COR-L47 (cell line): ENCODE measurements at regions not wholly inside any gene's neighbourhood (a gene's known extent, or its start where the extent isn't known, plus 50 kb on each side); places are given as distances from the start of the nearest gene placed in this dataset.
"Not testable (repeated sequence)": the region's sequence is repeated elsewhere in the genome, so short reads cannot be mapped to it uniquely, and the experiment has no call there.

ENCODE experiments used
- DNase-seq: peaks from one replicate; lab custom pipeline; 2025; lab: John Stamatoyannopoulos, UW

DNA sequence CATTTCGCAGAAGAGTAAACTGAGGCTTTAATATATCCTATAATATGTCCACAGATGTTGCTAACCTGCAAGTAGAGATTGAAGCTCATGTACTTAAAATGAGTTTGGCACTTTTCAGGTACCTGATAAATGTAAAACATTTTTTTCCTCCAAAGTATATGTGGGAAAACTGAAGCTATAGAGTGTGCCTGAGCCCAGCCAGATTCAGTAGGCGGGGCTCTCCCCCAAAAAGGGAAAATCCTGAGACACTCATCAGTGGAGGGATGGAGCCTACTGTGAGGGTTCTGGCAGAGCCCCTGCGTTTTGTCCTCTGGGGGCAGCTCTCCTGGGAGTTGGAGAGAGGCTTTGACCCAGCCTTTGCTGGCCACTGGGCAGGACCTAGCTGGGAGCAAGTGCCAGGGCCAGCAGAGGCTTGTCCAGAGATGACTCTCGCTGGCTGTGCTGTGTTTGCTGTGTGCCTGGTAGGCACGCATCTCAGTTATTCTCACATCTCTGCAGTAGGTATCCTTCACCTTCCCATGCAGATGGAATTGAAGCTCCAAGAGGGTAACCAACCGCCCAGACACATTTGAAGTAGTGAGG is 81.1 kb upstream of the SPRY4 start:
- no peak for DNase-seq

DNA sequence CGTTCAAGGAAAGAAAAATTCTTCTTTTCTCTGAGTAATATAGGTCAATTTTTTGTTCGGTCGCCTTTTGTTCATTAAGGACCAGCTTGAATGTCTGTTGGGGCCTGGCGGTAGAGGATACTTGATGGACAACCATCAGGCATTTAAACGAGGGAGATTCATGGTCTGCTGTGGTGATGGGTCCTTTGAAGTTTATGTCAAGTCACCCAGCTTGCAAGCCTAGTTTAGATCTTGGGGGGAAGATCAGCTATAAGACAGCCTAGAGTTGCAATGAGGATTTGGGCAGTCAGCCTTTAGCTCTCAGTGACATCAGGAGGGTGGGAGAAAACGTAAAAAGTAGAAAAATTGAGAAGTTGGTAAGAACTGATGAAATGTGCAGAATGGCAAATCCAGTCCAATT is 80.2 kb upstream of the SPRY4 start:
- DNase-seq: no peak

DNA sequence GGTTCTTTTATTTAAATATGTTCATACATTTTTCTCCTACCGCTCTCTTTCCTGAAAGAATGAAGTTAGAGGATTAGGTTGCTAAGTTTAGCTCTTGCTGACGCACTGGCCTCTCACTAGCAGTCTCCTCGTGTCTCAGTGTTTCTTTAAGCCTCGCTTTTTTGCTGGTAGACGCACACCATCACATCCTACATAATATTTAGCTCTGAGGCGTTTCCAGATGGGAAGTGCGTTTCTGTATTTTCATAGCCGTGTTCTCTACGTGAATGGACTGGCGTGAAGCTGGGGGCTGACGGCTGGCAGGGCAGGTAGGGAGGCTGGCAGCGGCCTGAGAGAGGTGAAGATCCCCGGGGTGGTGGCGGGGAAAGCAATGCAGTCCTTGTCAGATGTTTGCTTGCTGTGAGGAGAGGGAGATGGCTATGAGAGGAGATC is 79.2 kb upstream of the SPRY4 start:
- no peak for DNase-seq

DNA sequence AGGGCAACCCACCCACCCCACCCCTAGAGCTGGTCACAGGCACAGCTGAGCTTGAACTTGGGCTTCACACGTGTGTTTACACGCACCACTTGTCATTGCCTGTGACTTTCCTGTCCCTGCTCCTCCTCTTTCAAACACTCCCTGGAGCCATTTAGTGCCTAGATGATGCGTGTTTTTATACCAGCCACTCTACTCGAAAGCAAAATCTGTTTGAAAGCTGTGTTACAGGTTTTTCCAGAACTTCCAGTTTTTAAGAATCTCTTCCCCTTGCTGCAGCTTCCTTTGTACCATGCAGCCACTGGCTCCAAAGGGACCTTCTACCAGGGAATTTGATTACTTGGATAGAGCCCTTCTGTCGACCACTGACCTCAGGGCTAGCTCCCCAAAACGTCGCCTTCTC is 78.8 kb upstream of the SPRY4 start:
- no peak for DNase-seq

DNA sequence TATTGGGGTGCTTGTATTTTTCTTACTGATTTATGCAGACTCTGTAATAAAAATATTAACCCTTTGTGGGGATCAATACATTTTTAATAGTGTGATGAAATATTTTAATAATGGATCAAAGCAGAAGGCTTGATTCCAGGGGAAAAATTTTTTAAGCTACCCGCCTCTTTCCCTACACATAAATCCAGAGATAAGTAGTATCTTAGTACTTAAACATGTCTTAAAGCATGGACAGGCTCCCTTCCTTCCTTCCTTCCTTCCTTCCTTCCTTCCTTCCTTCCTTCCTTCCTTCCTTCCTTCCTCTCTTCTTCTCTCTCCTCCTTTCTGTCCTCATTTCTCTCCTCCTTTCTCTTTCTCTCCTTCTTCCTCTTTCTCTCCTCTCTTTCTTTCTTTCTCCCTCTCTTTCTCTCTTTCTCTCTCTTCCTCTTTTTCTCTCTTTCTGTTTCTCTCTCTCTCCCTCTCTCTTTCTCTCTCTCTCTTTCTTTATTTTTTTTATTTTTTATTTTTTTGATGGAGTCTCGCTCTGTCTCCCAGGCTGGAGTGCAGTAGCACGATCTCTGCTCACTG is 78.0 kb upstream of the SPRY4 start:
- DNase-seq: no peak

DNA sequence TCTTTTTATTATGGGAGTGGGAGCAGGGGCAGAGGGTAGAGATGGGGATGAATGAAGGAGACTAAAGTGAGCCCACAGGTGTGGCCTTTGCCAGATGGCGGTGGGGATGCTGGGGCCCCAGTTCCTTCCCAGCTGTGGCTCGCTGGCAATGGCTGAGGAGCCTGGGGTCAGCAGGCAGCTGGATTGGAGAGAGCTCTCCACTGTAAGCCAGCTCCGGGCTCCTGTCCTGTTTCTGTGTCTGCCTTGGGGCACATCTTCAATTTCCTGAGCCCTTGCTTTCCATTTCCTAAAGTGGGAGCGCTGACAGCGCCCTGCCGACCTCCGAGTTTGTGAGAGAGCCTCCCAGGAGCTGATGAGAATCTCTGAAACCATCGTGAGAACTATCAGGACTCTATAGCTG is 75.6 kb upstream of the SPRY4 start:
- no peak for DNase-seq

DNA sequence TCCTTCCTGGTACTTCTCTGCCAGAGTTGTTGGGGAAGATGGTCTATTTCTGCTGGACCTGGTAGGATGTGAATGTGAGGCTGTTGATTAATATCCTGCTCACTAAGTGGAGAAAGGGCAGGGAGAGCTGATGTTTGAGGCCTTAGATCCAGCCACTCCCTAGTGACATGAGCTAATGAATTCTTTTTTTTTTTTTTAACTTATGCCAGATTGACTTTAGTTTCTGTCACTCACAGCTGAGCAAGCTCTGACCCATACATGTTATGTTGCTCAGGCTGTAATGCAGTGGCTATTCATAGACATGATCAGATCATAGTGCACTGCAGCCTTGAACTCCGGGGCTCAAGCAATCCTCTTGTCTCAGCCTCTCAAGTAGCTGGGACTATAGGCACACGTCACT is 75.1 kb upstream of the SPRY4 start:
- no peak for DNase-seq

DNA sequence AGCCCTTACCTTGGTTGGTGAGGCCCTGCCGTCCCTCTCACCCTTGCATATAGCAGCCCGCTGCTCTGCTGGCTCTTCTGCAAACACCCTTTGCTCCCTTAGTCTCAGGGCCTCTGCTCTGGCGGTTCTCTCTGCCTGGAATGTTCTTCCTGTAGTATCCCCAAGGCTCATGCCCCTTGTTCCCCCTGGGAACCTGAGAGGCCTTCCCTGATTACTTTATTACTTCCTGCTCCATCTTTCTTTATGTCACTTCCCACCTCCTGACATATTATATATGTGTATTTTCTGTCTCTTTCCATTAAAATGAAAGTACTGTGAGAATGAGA is 73.9 kb upstream of the SPRY4 start:
- DNase-seq: no peak

DNA sequence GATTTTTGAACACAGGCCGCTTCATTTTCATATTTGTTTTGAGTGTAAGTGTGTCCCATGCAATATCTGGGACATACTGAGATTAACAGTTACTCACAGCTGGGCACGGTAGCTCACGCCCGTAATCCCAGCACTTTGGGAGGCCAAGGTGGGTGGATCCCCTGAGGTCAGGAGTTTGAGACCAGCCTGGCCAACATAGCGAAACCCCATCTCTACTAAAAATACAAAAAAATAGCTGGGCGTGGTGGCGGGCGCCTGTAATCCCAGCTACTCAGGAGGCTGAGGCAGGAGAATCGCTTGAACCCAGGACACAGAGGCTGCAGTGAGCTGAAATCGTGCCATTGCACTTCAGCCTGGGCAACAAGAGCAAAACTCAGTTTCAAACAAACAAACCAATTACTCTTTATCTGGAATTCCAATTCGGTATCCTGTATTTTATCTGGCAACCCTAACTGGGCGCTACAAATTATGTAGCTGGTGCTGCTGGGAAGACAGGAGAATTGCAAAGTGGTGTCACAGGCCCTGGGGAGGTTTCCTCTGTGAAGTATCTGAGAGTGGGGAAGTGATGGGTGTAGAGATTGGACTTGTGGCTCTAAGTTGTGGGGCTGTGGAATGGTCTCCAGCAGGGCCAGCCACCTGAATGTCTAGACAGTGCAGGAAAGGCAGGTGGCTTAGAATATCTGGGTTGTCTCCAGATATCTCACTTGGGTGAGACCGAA is 73.3 kb upstream of the SPRY4 start:
- DNase-seq: not testable (repeated sequence)

DNA sequence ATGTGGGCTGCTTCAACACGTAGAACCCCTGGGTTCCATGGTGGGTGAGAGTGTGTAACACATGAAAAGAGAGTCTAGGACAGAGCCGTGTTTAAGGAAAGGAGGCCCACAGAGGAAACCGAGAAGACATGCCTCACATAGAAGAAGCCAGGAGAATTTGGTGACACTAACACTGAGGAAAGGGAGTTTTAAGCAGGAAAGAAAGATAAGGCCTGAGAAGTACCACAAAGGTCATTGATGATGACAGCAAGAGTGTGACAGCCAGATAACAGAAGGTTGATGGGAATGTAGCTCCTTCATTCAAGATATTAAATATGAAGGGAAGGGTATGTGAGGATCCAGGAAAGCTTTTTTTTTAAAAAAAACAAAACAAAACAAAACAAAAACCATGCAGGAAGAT is 72.4 kb upstream of the SPRY4 start:
- DNase-seq: no peak

DNA sequence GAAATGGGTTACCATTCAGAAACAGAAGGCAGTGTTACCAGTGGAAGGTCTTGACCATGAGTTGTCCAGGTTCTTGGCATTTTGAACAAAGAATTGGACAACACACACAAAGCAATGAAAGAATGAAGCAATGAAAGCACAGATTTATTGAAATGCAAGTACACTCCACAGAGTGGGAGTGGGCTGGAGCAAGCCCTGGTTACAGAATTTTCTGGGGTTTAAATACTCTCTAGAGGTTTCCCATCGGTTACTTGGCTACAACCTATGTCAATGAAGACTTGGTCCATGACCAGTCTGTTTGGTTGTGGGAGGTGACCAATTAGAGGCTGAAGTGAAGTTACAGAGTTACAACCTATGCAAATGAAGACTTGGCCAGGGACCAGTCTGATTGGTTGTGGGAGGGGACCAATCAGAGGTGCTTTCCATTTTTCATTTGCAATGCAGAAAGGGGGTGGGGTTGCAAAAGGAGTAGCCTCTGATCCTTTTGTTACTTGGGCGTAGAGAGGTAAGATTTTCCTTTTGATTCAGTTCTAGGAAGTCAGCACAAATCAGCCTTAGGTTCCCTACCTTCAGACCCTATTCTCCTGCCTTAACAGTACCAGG is 71.7 kb upstream of the SPRY4 start:
- DNase-seq: no peak

DNA sequence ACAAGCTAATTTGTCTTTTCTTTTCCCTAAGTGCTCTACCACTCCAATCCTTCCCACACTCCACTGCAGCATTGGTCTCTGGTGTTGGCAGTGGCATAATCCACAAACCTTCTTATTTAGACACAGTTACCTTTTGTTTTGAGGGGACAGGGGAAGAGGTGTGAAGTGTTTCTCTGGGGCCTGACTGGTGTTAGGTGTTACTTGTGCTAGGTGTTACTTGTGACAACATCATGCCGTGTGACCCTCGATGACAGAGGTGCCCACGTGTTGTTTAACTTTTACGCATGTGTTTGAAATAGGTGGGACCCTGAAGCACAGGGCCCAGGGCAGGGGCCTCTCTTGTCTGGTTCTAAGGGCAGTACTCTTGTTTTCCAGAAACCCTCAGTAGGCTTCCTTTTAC is 70.5 kb upstream of the SPRY4 start:
- no peak for DNase-seq

DNA sequence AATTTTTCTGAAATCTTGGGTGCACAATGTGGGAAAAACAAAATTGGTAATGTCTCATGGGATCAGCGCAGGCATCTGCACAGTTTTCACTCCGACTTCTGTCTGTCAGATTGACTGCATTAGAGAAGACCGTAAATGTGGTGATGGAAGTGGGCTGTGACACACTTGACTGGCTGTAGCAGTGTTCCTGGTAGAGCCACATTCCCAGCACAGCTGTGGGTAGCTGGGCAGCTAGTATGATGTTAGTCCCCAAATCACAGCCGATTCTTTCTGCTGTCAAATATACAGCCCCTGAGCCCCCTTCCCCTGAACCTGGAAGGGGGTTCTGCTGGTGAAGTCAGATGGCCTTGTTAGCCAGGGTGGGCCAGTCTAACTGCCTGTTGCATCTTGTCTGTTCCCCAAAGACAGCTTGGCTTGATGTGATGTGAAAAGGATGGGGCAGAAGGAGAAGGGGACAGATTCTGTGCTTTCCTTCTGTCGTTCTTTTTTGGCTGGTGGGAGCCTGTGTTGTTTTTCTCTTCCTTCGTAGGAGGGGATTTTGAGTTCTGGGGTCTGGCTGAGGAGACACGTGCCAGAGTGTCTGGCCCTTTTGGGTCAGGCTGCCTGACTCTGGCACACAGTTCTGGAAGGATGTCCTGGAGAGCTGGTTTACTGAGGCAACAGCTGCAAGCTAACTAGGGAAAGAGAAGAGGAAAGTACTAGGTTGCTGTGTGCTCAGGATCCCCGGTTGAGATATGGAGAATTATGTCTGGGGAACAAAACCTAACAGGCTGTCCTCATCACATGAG is 66.4 kb upstream of the SPRY4 start:
- no peak for DNase-seq

DNA sequence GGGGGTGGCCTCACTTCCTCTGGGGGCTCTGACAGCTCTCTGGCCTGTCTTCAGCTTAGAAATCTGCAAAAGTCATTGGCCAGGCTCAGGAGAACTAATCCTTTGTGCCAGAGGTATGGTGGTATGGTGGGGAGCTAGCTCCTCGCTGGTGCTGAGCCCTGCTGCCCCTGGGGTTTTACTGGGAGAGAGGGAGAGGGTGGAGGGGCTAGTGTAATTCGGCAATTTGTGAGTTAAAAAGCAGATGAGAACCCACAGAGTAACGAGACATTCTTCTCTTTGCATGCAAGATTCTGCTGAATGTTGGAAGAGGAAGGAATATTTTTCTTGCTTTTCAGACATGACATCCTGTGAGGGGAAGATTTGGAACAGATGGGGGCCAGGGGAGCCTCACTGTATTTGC is 65.5 kb upstream of the SPRY4 start:
- DNase-seq: no peak

DNA sequence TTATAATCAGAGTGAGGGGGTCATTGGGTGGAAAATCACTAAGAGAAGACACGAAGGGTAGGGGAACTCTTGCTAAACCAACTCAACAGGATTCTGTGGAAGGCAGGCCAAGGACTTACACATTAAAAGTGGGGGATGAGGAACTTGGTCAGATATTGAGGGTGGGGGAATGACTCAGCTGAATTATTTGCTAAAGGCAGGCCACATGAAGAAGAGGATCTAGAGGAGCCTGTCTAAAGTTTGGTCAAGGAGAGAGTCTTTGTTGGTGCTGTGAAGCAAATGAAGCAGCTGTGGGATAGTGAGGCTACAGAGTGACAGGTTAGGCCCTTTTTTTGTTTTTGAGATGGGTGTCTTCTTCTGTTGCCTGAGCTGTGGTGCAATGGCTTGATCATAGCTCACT is 63.9 kb upstream of the SPRY4 start:
- no peak for DNase-seq

DNA sequence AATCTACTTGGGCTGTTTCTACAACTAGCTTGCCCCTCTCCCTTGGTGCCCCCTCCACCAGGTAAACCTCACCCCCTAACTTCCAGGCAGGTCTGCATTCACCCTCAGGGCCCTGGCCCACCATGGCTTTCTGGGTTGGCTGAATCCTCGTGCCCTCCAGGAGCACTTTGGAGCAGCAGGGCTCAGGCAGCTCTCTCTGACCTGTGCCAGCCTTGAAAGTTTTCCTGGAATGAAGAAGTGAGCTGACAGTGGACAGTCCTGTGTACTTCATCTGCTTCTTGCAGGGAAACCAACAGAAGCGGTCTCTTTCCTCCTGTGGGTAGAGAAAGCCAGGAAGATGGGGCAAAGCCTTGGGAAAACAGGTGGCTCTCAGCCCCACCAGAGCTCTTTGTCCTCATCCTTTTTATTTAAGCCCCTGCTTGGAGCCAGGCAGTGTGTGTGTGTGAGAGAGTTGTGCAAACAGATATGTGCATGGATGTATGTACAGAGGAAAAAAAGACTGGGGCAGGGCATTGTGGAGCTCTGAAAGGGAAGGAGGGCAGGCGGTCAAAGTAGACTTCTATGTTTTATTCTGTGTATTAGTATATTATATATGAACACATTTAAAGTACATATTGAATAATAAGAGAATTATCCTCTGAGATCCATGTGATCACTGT is 62.3 kb upstream of the SPRY4 start:
- no peak for DNase-seq

DNA sequence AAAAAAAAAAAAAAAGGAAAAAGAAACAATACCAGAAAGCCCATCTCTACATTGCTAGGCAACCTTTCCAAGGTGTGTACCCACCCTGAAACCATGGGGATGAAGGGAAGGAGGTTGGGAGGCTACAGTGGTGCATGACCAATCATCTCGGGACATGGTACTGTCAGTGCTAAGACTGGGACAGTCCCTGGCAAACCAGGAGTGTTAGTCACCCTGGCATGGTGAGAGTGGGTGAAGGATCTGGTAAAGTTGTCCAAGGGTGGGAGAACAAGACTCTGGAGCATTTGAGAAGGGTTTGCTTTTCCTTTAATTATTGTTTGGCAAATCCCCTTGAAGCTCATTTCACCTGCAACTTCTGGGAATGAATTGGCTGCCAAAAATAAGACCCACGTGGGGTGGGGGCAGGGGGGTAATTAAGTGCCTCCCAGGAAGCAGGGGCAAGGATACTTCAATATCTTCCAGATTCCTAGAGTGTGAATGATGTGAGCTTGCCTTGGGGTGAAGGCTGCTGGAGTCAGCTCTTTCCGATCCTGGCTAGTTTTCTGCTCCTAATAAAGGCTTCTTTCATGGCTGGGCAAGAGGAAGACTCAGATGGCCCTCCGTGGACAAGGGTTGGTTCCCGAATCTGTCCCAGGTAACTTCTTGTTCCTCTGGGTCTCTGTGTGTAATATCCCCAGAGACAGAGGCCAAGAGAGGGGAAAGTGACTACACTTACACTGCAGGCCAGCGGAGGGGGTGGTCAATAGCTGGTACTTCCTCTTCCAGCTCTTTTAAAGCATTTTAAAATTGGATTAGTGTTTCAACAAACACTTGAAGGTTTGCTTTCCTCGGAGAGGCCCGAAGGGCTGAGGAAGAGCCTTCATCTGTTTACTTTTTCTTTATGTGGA is 61.6 kb upstream of the SPRY4 start:
- DNase-seq: no peak

DNA sequence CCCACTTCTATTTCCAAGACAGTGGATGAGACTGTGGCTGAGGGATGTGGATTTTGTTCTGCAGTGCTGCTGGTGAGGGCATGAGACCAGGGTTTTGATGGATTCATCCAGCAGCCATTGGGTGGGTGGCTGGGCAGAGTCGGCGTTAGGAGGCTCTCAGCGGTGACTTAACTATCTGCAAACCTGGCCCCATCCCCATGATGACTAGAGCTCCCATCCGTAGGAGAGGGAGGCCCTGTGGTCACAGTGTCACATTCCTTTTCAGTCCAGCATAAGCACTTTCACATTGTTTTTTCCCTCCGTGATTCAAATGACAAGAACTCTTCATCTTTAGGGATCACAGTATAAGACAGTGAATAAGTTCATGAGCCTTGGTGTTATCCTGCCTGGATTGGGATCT is 60.4 kb upstream of the SPRY4 start:
- no peak for DNase-seq

DNA sequence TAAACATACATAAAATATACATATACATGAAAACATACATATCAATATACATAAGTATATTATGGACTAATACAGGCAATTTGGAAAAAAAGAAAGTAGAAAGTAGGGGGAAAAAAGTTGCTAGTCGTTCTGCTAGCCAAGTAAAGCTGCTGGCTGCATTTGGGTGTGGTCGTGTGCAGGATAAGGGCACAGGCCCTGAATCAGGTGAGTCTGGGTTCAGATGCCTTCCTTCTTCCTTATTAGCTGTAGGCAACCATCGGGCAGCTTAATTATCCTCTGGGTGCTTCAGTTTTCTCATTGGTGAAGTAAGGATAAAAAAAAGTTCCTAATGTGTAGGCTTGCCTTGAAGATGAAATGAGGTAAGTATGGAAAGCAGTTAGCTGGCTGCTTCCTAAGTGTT is 59.2 kb upstream of the SPRY4 start:
- no peak for DNase-seq

DNA sequence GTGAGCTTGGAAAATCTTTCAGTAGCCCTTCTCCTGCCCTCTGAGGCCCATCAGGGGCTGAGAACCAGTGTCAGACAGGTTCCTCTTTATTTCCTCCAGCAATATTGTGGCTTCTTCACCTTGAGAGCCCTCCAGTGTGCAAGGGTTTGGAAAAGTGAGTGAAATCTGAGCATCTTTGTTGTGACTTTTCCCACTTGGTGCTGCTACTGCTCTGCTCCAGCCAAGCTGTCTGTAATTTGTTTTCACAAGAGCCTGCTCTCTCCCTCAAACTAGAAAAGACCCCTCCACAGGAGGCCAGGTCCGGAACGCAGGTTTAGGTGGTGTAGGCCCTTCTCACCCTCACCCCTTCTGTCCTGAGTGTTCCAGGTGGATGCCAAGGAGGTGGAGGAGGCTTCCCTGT is 57.4 kb upstream of the SPRY4 start:
- no peak for DNase-seq
